Nephron progenitor cell (in vitro differentiated cells): ENCODE measurements at regions not wholly inside any gene's neighbourhood (a gene's known extent, or its start where the extent isn't known, plus 50 kb on each side); places are given as distances from the start of the nearest gene placed in this dataset.

Experiments
- DNase-seq: peaks from one replicate; pipeline ENCODE4 v3.0.0; 2021
- H3K27ac Mint-ChIP-seq: 2 replicates; pipeline ENCODE4 v1.8.0; 2021; ENCODE audit warnings: mild to moderate bottlenecking, moderate library complexity, mixed read lengths
- H3K27me3 Mint-ChIP-seq: 2 replicates; pipeline ENCODE4 v1.8.0; 2021; ENCODE audit warnings: mild to moderate bottlenecking, low read depth, mixed read lengths; ENCODE audit not compliant: poor library complexity
- H3K36me3 Mint-ChIP-seq: 2 replicates; pipeline ENCODE4 v1.8.0; 2021; ENCODE audit warnings: low read depth, mixed read lengths
- H3K4me1 Mint-ChIP-seq: 2 replicates; pipeline ENCODE4 v1.8.0; 2021; ENCODE audit warnings: mixed read lengths
- H3K4me3 Mint-ChIP-seq: 2 replicates; pipeline ENCODE4 v1.8.0; 2021; ENCODE audit warnings: mild to moderate bottlenecking, moderate library complexity, mixed read lengths
- H3K9me3 Mint-ChIP-seq: 2 replicates; pipeline ENCODE4 v1.8.0; 2021; ENCODE audit warnings: mild to moderate bottlenecking, moderate library complexity, mixed read lengths
- CTCF ChIP-seq: fragments of 200-600 bp; sonication (generic); IDR thresholded peaks from 2 replicates; pipeline ENCODE4 v1.5.0; 2021; ENCODE audit warnings: antibody characterized with exemption

DNA sequence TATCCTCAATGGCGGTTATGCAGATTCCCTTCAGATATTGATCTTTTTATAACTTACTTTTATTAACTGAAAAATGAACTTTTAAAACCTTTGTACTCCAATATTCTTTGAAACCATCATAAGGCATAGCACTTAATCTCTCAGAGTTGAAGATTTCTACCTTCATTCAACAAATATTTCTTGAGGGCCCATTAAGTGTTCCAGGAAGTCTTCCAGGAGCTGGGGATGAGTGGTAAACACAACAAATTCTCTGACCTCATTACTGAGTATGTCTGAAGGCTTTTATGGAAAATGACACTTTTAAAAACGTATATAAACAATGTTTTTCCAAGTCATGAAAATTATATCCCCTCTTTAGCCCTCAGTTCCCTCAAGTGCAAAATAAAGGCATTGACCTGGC lies 575.3 kb upstream of the IL12A start:
- Mint-ChIP-seq H3K9me3 (peaks cover 47% of the 10 kb centered on the region), H3K4me3 (no peak overlapping the region), H3K36me3 (peaks cover 9% of the 10 kb centered on the region), H3K27me3 (peaks cover 4% of the 10 kb centered on the region), H3K27ac (no peak overlapping the region), H3K4me1 (peaks cover 25% of the 10 kb centered on the region)
- DNase-seq: no peak
- no peak for TF ChIP-seq CTCF

DNA sequence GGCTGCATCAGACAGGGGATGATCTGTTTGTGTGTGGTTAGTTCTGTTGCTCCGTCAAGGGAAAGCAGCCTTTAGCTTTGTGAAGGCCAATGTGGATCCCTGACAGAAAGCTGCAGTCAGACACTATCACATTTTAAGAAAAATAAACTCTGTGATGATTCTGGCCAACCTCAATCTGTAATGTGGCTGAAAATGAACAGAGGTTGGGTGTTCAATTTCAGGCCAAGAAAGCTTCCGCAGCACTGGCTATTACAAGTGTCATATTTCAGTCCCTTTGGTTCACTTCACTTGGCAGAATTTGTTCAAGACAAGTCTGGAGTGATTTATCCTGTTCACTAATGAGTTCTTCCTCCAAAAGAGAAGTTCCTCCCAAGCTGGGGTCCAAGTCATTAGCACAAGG lies 571.8 kb upstream of the IL12A start:
- H3K27me3 Mint-ChIP-seq: no peaks in the 10 kb centered on the region
- peak overlapping the region; percentile 11 for H3K4me3 Mint-ChIP-seq
- no peaks in the 10 kb centered on the region for H3K36me3 Mint-ChIP-seq
- peaks cover 19% of the 10 kb centered on the region for H3K9me3 Mint-ChIP-seq
- TF ChIP-seq CTCF: no peak
- H3K4me1 Mint-ChIP-seq: peaks cover 45% of the 10 kb centered on the region
- DNase-seq: peak; percentile 23
- H3K27ac Mint-ChIP-seq: peak overlapping the region; percentile 39

DNA sequence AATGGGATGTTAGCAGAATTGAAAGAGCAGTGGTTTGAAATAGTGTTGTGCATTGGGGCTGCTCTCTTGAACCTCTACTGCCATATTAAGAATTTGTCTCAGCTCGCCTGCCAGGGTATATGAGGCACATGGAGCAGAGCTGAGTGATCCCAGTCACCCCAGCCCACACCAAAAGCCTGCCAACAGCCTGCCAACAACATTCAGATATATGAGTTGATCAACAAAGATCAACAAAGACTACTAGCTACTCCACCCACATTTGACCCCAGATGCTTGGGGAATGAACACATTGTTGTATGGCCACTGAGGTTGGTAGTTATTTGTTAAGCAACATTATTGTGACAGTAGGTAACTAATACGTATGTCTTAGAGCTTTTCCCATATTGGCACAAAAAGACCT lies 570.9 kb upstream of the IL12A start:
- Mint-ChIP-seq H3K4me3 (no peak overlapping the region), H3K27me3 (no peaks in the 10 kb centered on the region), H3K36me3 (peaks cover 2% of the 10 kb centered on the region), H3K27ac (no peak overlapping the region), H3K9me3 (peaks cover 24% of the 10 kb centered on the region), H3K4me1 (peaks cover 45% of the 10 kb centered on the region)
- DNase-seq: no peak
- no peak for TF ChIP-seq CTCF

- DNase-seq: no peak
- Mint-ChIP-seq H3K4me3 (no peak overlapping the region), H3K4me1 (peaks cover 45% of the 10 kb centered on the region), H3K9me3 (peaks cover 33% of the 10 kb centered on the region), H3K27me3 (no peaks in the 10 kb centered on the region), H3K36me3 (peaks cover 5% of the 10 kb centered on the region), H3K27ac (peak overlapping the region; percentile 77)
- no peak for TF ChIP-seq CTCF
Measured at GRCh38 chr3:159418571-159419526, 569.8 kb upstream of the IL12A start.

DNA sequence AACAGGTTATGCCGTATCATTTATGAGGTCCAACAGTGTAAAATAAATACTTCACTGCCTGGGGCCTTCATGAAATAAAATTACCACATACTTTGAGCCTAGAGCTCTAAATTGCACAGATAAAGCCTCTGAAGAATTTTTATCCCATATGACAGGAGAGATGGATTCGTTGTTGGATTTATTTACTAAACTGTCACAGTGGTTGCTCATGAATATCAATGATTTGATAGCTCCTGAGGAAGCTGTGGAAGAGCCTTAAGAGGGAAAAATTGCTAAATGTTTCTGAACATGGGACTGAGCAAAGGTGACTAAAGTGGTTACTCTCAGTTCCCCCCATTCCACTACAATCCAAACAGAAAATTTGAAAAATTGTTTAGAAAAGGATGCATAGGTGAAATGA lies 558.9 kb upstream of the IL12A start:
- Mint-ChIP-seq H3K9me3 (peaks cover 11% of the 10 kb centered on the region), H3K27me3 (peaks cover 4% of the 10 kb centered on the region), H3K36me3 (no peaks in the 10 kb centered on the region), H3K4me1 (peaks cover 5% of the 10 kb centered on the region), H3K4me3 (no peak overlapping the region), H3K27ac (no peak overlapping the region)
- no peak for DNase-seq
- TF ChIP-seq CTCF: no peak
